ENCODE measurements at regions not wholly inside any gene's neighbourhood (a gene's known extent, or its start where the extent isn't known, plus 50 kb on each side); places are given as distances from the start of the nearest gene placed in this dataset.

DNA sequence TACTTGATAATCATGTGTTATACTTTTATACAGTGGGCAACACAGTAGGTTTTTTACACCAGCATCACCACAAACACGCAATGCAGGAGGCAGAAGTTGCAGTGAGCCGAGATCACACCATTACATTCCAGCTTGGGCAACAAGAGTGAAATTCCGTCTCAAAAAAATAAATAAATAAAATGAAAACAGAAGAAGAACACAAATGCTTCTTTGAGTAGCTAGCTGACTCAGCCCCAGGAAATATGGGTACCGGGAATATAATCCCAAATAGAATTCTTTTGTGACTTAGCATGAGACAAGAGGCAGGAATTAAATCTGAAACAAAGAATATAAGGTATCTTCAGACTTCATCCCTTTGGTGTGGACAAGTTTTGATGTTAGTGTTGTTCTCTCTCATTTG lies 164.2 kb upstream of the ATXN1 start:
- TF ChIP-seq POLR2A (IDR thresholded peaks at IDR 0.05; ENCODE audit: low read depth, low read length) (no peak), CTCF (IDR thresholded peaks at IDR 0.05 in 2 of 3, conservative IDR thresholded peaks at IDR 0.05 in 1 of 3; ENCODE audit: control insufficient read depth in 2 of 3, extremely low read depth in 1 of 3, insufficient read depth in 1 of 3, low read depth in 3 of 3, low read length in 3 of 3) (no peak), FOS (IDR thresholded peaks at IDR 0.05; ENCODE audit: borderline replicate concordance, extremely low read depth, insufficient read length) (no peak), POLR2AphosphoS5 (IDR thresholded peaks at IDR 0.05; ENCODE audit: low read length) (no peak), RAD51 (IDR thresholded peaks at IDR 0.05) (no peak), SMC3 (IDR thresholded peaks at IDR 0.05; ENCODE audit: borderline replicate concordance, low read length) (no peak), NR2C2 (IDR thresholded peaks at IDR 0.05; ENCODE audit: borderline replicate concordance, control insufficient read depth, insufficient read length, low read depth) (no peak), ZZZ3 (IDR thresholded peaks at IDR 0.05; ENCODE audit: control insufficient read depth, insufficient read length, low read depth) (no peak), CBFB (IDR thresholded peaks at IDR 0.05; ENCODE audit: low read depth) (no peak), CBX3 (IDR thresholded peaks at IDR 0.05; ENCODE audit: borderline replicate concordance, low read depth) (no peak), SKIL (IDR thresholded peaks at IDR 0.05; ENCODE audit: low read depth, poor library complexity, severe bottlenecking) (no peak)
- TF ChIP-seq, protein P1, sequence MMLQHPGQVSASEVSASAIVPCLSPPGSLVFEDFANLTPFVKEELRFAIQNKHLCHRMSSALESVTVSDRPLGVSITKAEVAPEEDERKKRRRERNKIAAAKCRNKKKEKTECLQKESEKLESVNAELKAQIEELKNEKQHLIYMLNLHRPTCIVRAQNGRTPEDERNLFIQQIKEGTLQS (IDR thresholded peaks at IDR 0.05; ENCODE audit: borderline replicate concordance, extremely low read depth, low read depth, low read length) = no peak
- TF ChIP-seq, protein P2, sequence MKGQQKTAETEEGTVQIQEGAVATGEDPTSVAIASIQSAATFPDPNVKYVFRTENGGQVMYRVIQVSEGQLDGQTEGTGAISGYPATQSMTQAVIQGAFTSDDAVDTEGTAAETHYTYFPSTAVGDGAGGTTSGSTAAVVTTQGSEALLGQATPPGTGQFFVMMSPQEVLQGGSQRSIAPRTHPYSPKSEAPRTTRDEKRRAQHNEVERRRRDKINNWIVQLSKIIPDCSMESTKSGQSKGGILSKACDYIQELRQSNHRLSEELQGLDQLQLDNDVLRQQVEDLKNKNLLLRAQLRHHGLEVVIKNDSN (IDR thresholded peaks at IDR 0.05; ENCODE audit: borderline replicate concordance, extremely low read length, insufficient read depth, low read depth, low read length) = no peak
